IMR-90 (cell line): ENCODE measurements at regions not wholly inside any gene's neighbourhood (a gene's known extent, or its start where the extent isn't known, plus 50 kb on each side); places are given as distances from the start of the nearest gene placed in this dataset.
"Not testable (repeated sequence)": the region's sequence is repeated elsewhere in the genome, so short reads cannot be mapped to it uniquely, and the experiment has no call there.

ENCODE experiments used
- ATAC-seq: fragments of 200-7000 bp; cut with Tn5 transposase; 2 replicates; pipeline ENCODE4 v1.9.1; 2020; ENCODE audit warnings: low read depth, mild to moderate bottlenecking, moderate library complexity
- BruUV-seq: library from RNA; stranded (reverse); fragments of 400-500 nt; replicated peaks from 2 replicates; lab custom pipeline; 2021; lab: Mats Ljungman, UMichigan
- CTCF ChIA-PET: fragments of 300-600 bp; formaldehyde crosslinking; extraction: SDS; loops from one replicate; lab custom pipeline; 2021; ENCODE audit warnings: antibody characterized with exemption; lab: Yijun Ruan, JAX
- POLR2A ChIA-PET: fragments of 300-600 bp; sonication (Branson Sonifier 250); formaldehyde crosslinking; loops from one replicate; lab custom pipeline; 2022; ENCODE audit warnings: antibody characterized with exemption; ENCODE audit not compliant: unreplicated experiment; lab: Charles Lee
- DNase-seq: peaks from one replicate; pipeline ENCODE4 v3.0.0; 2013
- H2AFZ ChIP-seq: replicated peaks from 2 replicates; pipeline ENCODE3; 2013; ENCODE audit warnings: low read length, mild to moderate bottlenecking; ENCODE audit not compliant: poor library complexity
- H2AK5ac ChIP-seq: 2 replicates; pipeline ENCODE4 v1.6.1; 2013; ENCODE audit warnings: low read depth, low read length, inconsistent platforms
- H2AK9ac ChIP-seq: replicated peaks from 2 replicates; pipeline ENCODE3; 2013; ENCODE audit warnings: mild to moderate bottlenecking, low read depth, low read length, moderate library complexity; ENCODE audit not compliant: poor library complexity
- H2BK120ac ChIP-seq: 2 replicates; pipeline ENCODE4 v1.6.1; 2013; ENCODE audit warnings: low read depth, low read length, inconsistent platforms
- H2BK15ac ChIP-seq: 3 replicates; pipeline ENCODE4 v1.6.1; 2013; ENCODE audit warnings: low read depth, low read length, inconsistent platforms
- H2BK20ac ChIP-seq: 2 replicates; pipeline ENCODE4 v1.6.1; 2013; ENCODE audit warnings: low read depth, mild to moderate bottlenecking, inconsistent platforms, low read length, moderate library complexity
- H2BK5ac ChIP-seq: 2 replicates; pipeline ENCODE4 v1.6.1; 2013; ENCODE audit warnings: mild to moderate bottlenecking, low read depth, low read length, inconsistent platforms; ENCODE audit not compliant: poor library complexity, severe bottlenecking
- H3K14ac ChIP-seq: replicated peaks from 2 replicates; pipeline ENCODE4 v1.6.1; 2013; ENCODE audit warnings: low read depth, low read length, inconsistent platforms
- H3K18ac ChIP-seq: 2 replicates; pipeline ENCODE4 v1.6.1; 2013; ENCODE audit warnings: low read depth, low read length, control low read depth
- H3K23ac ChIP-seq: 2 replicates; pipeline ENCODE4 v1.6.1; 2013; ENCODE audit warnings: low read depth, low read length, inconsistent platforms
- H3K27ac ChIP-seq: 2 replicates; pipeline ENCODE4 v1.5.1; 2013; ENCODE audit warnings: mild to moderate bottlenecking, control low read depth, low read length; ENCODE audit not compliant: insufficient read depth
- H3K27me3 ChIP-seq: 2 replicates; pipeline ENCODE4 v1.6.1; 2013; ENCODE audit warnings: low read length; ENCODE audit not compliant: control insufficient read depth, insufficient read depth
- H3K36me3 ChIP-seq: 2 replicates; pipeline ENCODE4 v1.6.1; 2013; ENCODE audit warnings: low read length, mixed read lengths; ENCODE audit not compliant: control insufficient read depth, insufficient read depth
- H3K4ac ChIP-seq: 2 replicates; pipeline ENCODE4 v1.6.1; 2013; ENCODE audit warnings: low read depth, low read length, inconsistent platforms
- H3K4me1 ChIP-seq: 2 replicates; pipeline ENCODE4 v1.6.1; 2013; ENCODE audit warnings: low read length, mixed read lengths; ENCODE audit not compliant: control insufficient read depth, insufficient read depth
- H3K4me2 ChIP-seq: 2 replicates; pipeline ENCODE4 v1.6.1; 2013; ENCODE audit warnings: low read depth, mild to moderate bottlenecking, control low read depth, low read length, moderate library complexity
- H3K4me3 ChIP-seq: 2 replicates; pipeline ENCODE4 v1.5.1; 2013; ENCODE audit warnings: low read depth, mild to moderate bottlenecking, control low read depth, low read length, moderate library complexity; ENCODE audit not compliant: insufficient read depth
- H3K56ac ChIP-seq: 2 replicates; pipeline ENCODE4 v1.6.1; 2013; ENCODE audit warnings: low read length, inconsistent platforms; ENCODE audit not compliant: insufficient read depth; ENCODE audit errors: extremely low read depth
- H3K79me1 ChIP-seq, 2 experiments: 2 replicates each; pipeline ENCODE4 v1.6.1; 2013; ENCODE audit warnings: low read length in 2 of 2, inconsistent platforms in 1 of 2, low read depth in 1 of 2
- H3K9ac ChIP-seq: 2 replicates; pipeline ENCODE4 v1.6.1; 2013; ENCODE audit warnings: low read depth, low read length, control low read depth
- H3K9me1 ChIP-seq: 2 replicates; pipeline ENCODE4 v1.6.1; 2013; ENCODE audit warnings: low read length, inconsistent platforms; ENCODE audit not compliant: insufficient read depth
- H3K9me3 ChIP-seq: 2 replicates; pipeline ENCODE4 v1.6.1; 2013; ENCODE audit warnings: low read length; ENCODE audit not compliant: control insufficient read depth, insufficient read depth
- H4K20me1 ChIP-seq: 2 replicates; pipeline ENCODE4 v1.6.1; 2013; ENCODE audit warnings: low read length, inconsistent platforms; ENCODE audit not compliant: insufficient read depth
- H4K5ac ChIP-seq: 2 replicates; pipeline ENCODE4 v1.6.1; 2013; ENCODE audit warnings: mild to moderate bottlenecking, low read depth, low read length, control low read depth
- H4K8ac ChIP-seq, 2 experiments: 2 replicates each; pipeline ENCODE4 v1.6.1; 2013; ENCODE audit warnings: low read depth in 2 of 2, low read length in 2 of 2, control low read depth in 1 of 2, inconsistent platforms in 1 of 2
- H4K91ac ChIP-seq: 2 replicates; pipeline ENCODE4 v1.6.1; 2013; ENCODE audit warnings: low read depth, low read length, inconsistent platforms; ENCODE audit not compliant: insufficient read depth
- dilution Hi-C: fragments of 300-500 bp; cut with HindIII; formaldehyde crosslinking; loops from one replicate; pipeline ENCODE4 v1.14.3; 2018; ENCODE audit warnings: low sequenced_read_pairs; ENCODE audit not compliant: unreplicated experiment
- in situ Hi-C: fragments of 300-500 bp; cut with MboI; formaldehyde crosslinking; loops from 3 replicates; pipeline ENCODE4 v1.14.3; 2019; ENCODE audit warnings: low sequenced_read_pairs, inconsistent platforms, mixed read lengths
- intact Hi-C: fragments of 100-400 bp; cut with micrococcal nuclease; formaldehyde crosslinking; loops from 2 replicates; pipeline ENCODE4 v1.10.0; 2022

DNA sequence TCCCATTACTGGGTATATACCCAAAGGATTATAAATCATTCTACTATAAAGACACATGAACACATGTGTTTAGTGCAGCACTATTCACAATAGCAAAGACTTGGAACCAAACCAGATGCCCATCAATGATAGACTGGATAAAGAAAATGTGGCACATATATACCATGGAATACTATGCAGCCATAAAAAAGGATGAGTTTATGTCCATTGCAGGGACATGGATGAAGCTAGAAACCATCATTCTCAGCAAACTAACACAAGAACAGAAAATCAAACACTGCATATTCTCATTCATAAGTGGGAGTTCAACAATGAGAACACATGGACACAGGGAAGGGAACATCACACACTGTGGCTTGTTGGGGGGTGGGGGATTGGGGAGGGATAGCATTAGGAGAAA is 225.2 kb upstream of the PRDM1 start:
- H4K20me1 ChIP-seq, H4K91ac ChIP-seq, H2BK20ac ChIP-seq, POLR2A ChIA-PET, H3K18ac ChIP-seq, BruUV-seq, H3K79me1 ChIP-seq, ATAC-seq, H2BK15ac ChIP-seq, H3K9me1 ChIP-seq, H3K36me3 ChIP-seq, H4K5ac ChIP-seq, H3K23ac ChIP-seq, H2AK9ac ChIP-seq, H2BK5ac ChIP-seq, in situ Hi-C loops, H3K4me2 ChIP-seq, H3K27ac ChIP-seq, H3K4ac ChIP-seq, CTCF ChIA-PET, H2BK120ac ChIP-seq, H2AFZ ChIP-seq, DNase-seq, H4K8ac ChIP-seq, H3K4me3 ChIP-seq, H3K56ac ChIP-seq, H3K27me3 ChIP-seq, H2AK5ac ChIP-seq, H3K9me3 ChIP-seq, dilution Hi-C loops, H3K9ac ChIP-seq, H3K4me1 ChIP-seq, intact Hi-C loops, H3K14ac ChIP-seq: not testable (repeated sequence)
